ENCODE measurements at regions not wholly inside any gene's neighbourhood (a gene's known extent, or its start where the extent isn't known, plus 50 kb on each side); places are given as distances from the start of the nearest gene placed in this dataset.

DNA sequence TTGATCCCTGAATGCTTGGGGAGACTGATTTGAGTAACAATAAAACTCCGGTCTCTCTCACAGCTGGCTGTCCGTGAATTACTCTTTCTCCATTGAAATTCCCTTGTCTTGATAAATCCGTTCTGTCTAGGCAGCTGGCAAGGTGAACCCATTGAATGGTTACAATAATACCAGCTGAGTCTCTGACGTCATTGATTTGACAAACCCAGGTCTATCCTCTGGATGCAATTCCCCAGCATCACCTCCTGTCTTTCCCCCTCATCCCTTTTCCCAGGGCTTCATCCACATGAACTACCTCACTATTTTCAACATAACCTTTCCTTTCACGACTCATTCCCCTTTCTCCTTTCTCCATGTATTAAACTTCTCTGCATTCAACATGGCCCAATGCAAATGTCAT is 98.7 kb upstream of the TMEM132C start:
- no peak for DNase-seq (ENCODE audit: low read depth in 1 of 2, low spot score in 1 of 2)

DNA sequence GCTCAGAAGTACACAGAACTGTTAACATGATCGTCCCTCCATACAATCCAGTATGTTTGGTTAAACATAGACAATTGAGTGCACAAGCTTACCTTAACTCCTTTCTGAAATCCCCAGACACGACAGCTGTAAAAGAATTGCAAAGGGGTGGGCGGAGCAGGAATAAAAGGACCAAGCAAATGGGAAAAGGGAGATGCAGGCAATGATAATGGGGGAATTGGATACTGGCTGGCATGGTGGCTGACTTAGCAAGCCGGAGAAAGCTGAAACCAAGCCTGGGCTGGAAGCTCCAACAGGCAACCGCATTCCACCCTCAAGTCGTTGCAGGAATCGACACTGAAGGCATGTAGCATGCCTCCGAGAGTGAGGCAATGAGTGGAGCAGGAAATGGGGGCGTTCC is 96.8 kb upstream of the TMEM132C start:
- DNase-seq (ENCODE audit: low read depth in 1 of 2, low spot score in 1 of 2): no peak

DNA sequence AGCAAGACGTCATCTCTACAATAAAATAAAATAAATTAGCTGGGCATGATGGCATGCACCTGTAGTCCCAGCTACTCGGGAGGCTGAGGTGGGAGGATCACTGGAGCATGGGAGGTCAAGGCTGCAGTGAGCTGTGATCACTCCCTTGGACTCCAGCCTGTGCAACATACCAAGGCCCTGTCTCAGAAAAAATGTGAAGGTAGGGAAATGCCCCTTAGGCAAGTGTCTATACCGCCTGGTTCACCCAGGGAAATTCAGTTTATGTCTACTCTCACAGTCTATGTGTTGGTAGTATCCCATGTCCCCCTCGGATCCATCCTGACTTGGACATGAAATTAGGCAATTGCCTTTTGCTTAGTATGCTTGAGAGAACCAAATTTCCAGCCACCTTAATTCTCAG is 88.4 kb upstream of the TMEM132C start:
- no peak for DNase-seq (ENCODE audit: low read depth in 1 of 2, low spot score in 1 of 2)

DNA sequence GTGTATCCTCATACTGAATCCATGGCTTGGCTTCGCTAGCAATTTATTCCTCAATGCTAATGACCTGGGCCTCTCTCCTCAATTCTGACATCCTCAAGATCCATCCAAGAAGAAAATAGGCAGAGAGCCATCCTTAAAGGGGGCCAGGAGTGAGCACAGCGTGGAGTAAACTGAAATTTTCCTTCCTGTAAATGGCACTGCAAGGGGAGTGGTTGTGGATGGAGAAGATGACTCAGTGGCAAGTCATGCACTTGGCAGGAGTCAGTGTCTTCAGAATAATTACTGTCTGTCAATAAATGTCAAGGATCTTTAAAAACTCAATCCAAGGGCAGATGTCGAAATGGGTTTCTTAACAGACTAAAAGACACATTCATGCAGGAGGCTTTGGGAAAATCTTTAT is 88.0 kb upstream of the TMEM132C start:
- no peak for DNase-seq (ENCODE audit: low read depth in 1 of 2, low spot score in 1 of 2)

DNA sequence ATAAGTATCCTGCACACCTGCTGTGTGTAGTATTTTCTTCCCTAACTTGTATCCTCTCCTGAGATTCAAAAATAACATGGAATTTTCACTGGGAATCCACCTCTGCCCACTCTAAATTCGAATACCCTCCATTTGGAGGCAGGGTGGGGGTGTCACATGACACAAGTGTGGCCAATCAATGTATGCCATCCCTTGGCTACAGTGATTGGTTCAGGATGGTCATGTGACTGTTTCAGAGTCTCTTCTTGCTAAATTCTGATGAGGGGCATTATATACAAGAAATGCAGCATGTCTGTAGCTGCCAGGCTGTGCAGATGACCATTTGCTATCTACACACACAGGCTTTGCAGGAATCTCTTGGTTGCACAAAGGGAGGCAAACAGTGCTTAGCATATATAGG is 86.8 kb upstream of the TMEM132C start:
- no peak for DNase-seq (ENCODE audit: low read depth in 1 of 2, low spot score in 1 of 2)

DNA sequence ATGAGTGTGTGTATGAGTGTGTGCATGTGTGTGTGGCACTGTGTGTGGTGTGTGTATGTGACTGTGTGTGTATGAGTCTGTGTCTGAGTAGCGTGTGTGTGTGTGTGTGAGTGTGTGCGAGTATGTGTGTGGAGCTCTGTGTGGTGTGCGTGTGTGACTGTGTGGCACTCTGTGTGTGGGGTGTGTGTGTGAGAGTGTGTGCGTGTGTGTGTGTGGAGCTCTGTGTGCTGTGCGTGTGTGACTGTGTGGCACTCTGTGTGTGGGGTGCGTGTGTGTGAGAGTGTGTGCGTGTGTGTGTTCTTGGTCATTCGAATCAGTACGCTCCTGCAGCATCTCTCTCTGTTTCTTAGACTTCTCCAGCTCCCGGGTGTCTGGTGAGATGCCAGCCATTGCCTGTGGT is 76.9 kb upstream of the TMEM132C start:
- DNase-seq (ENCODE audit: low read depth in 1 of 2, low spot score in 1 of 2): no peak

DNA sequence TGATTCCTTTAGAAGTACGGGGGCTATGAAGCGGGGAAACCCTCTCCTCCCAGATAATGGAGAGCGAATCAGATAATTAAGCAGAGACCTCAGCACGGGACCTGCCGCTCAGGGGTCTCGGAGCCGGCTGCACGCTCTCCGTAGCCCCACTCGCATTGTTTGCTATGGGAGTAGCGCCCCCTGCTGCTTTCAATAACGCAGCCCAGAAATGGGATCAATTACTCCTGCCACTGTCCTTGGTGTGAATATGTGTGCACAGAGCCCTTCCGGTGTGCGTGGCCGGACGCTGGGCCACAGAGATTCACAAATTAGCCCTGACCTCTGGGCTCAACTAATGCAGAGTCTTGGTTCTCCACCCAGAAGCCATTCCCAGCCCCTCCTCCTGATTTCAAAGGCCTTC is 76.4 kb upstream of the TMEM132C start:
- no peak for DNase-seq (ENCODE audit: low read depth in 1 of 2, low spot score in 1 of 2)

DNA sequence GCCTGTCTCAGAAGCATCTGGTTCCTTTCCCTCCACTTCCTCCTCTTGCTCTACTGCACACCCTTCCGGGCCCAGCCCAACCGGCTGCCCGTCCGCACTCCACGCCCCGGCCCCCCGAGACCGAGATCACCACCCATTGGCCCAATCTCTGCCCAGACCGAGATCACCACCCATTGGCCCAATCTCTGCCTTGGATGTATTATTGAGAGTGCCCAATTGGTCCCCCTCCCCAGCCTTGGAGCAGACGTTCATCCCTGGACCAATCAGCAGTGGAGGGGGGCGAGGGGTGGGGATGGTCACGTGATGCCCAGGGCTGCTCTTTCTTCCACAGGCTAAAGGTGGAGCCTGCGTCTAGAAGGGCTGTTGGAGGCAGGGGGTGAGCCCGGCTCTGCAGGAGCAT is 75.6 kb upstream of the TMEM132C start:
- DNase-seq (ENCODE audit: low read depth in 1 of 2, low spot score in 1 of 2): no peak

DNA sequence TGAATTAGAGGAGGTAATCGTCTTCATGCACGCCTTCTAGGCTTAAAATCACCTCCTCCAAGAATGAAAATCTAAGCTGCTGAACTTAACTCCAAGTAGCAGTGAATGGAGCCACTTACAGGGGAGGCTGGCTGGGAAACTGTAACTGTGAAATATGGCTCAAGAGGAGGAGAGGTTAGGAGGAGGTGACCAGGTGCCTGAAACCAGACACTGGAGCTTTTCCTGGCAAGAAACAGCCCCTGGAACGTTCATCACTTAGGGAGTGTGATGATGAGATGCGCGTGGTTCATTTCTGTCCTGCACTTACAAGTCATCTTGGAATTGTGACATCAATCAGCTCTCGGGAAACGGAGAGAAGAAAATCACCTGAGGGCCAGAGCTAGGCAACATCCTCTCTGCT is 62.3 kb upstream of the TMEM132C start:
- no peak for DNase-seq (ENCODE audit: low read depth in 1 of 2, low spot score in 1 of 2)

DNA sequence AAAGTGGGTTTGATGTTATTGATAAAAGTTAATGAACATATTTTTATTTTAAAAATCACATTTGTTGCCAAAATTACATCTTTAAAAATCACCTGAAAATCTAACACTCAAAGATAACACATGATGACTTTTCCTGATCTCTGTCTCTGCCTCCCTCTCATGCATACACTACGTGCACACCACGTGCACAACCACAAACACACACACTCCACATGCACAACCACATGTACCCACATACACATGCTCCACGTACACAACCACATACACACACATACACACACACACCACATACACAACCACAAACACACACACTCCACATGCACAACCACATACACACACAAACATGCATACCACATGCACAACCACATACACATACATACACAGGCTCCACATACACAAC is 61.8 kb upstream of the TMEM132C start:
- no peak for DNase-seq (ENCODE audit: low read depth in 1 of 2, low spot score in 1 of 2)

DNA sequence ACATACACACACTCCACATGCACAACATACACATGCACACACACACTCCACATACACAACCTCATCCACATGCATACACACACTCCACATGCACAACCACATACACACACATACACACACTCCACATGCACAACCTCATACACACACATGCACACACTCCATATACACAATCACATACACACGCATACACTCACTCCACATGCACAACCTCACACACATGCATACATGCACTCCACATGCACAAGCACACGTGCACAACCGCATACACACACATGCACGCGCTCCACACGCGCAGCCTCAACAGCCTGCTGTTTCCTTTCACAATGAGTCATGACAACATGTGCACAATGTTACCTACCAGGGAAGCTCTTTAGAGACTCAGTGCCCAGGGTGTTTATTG is 61.2 kb upstream of the TMEM132C start:
- no peak for DNase-seq (ENCODE audit: low read depth in 1 of 2, low spot score in 1 of 2)
